Activated CD8-positive, alpha-beta memory T cell treated with anti-CD3 and anti-CD28 coated beads for 36 hours (primary cell): ENCODE measurements at regions not wholly inside any gene's neighbourhood (a gene's known extent, or its start where the extent isn't known, plus 50 kb on each side); places are given as distances from the start of the nearest gene placed in this dataset.

Experiments
- CTCF ChIA-PET: fragments of 350-600 bp; sonication (Branson Sonifier 250); formaldehyde crosslinking; loops from one replicate; lab custom pipeline; 2021; ENCODE audit warnings: antibody characterized with exemption; lab: Charles Lee
- POLR2A ChIA-PET: fragments of 350-600 bp; sonication (Branson Sonifier 250); formaldehyde crosslinking; loops from one replicate; lab custom pipeline; 2021; ENCODE audit warnings: antibody characterized with exemption; lab: Charles Lee

- ChIA-PET CTCF (no interaction called here), POLR2A (no interaction called here)
These were observed 141.3 kb upstream of the ZMIZ1 start for GRCh38 chr10:78927257-78927995.

GRCh38 chr10:78928330-78928729, 140.4 kb upstream of the ZMIZ1 start:
- ChIA-PET POLR2A (no interaction called here), CTCF (no interaction called here)

GRCh38 chr10:78929541-78929940, 139.2 kb upstream of the ZMIZ1 start:
- ChIA-PET CTCF (interaction anchor here (1.4 kb wide), 1 partner anchor 267 kb away, joined by 3 read pairs; no protein-coding TSS in a partner anchor), POLR2A (no interaction called here)

GRCh38 chr10:78931321-78932053, 137.3 kb upstream of the ZMIZ1 start:
- ChIA-PET POLR2A (no interaction called here), CTCF (no interaction called here)

- CTCF ChIA-PET = no interaction called here
These were observed 136.7 kb upstream of the ZMIZ1 start for GRCh38 chr10:78932054-78932386.

GRCh38 chr10:78932861-78933260, 135.9 kb upstream of the ZMIZ1 start:
- POLR2A ChIA-PET = no interaction called here
- CTCF ChIA-PET = no interaction called here

More at GRCh38 chr10:78932054-78932386, 136.7 kb upstream of the ZMIZ1 start:
- POLR2A ChIA-PET = no interaction called here

- ChIA-PET CTCF (no interaction called here), POLR2A (no interaction called here)
These were observed 134.8 kb upstream of the ZMIZ1 start for GRCh38 chr10:78933828-78934531.

- POLR2A ChIA-PET = no interaction called here
- CTCF ChIA-PET = no interaction called here
These were observed 134.3 kb upstream of the ZMIZ1 start for GRCh38 chr10:78934532-78934898.

- ChIA-PET POLR2A (no interaction called here), CTCF (no interaction called here)
These were observed 133.7 kb upstream of the ZMIZ1 start for GRCh38 chr10:78934994-78935602.

- ChIA-PET POLR2A (no interaction called here), CTCF (interaction anchor here (0.9 kb wide), 1 partner anchor 259 kb away, joined by 4 read pairs; no protein-coding TSS in a partner anchor)
These were observed 132.9 kb upstream of the ZMIZ1 start for GRCh38 chr10:78935697-78936407.

GRCh38 chr10:78936412-78937342, 132.1 kb upstream of the ZMIZ1 start:
- POLR2A ChIA-PET = no interaction called here
- CTCF ChIA-PET = interaction anchor here (0.9 kb wide), 1 partner anchor 258 kb away, joined by 4 read pairs; no protein-coding TSS in a partner anchor

GRCh38 chr10:78937393-78937792, 131.4 kb upstream of the ZMIZ1 start:
- POLR2A ChIA-PET = no interaction called here
- CTCF ChIA-PET = interaction anchor here (1.2 kb wide), 1 partner anchor 260 kb away, joined by 4 read pairs; no protein-coding TSS in a partner anchor

GRCh38 chr10:78937800-78938694, 130.7 kb upstream of the ZMIZ1 start:
- CTCF ChIA-PET = interaction anchor here (1.2 kb wide), 1 partner anchor 259 kb away, joined by 4 read pairs; no protein-coding TSS in a partner anchor

GRCh38 chr10:78938695-78939672, 129.8 kb upstream of the ZMIZ1 start:
- POLR2A ChIA-PET = no interaction called here

More at GRCh38 chr10:78937800-78938694, 130.7 kb upstream of the ZMIZ1 start:
- POLR2A ChIA-PET = no interaction called here

GRCh38 chr10:78942091-78942501, 126.7 kb upstream of the ZMIZ1 start:
- ChIA-PET POLR2A (interaction anchor here (0.6 kb wide), 1 partner anchor 37 kb away, joined by 7 read pairs; no protein-coding TSS in a partner anchor), CTCF (no interaction called here)

More at GRCh38 chr10:78938695-78939672, 129.8 kb upstream of the ZMIZ1 start:
- CTCF ChIA-PET = interaction anchor here (1.2 kb wide), 1 partner anchor 258 kb away, joined by 4 read pairs; no protein-coding TSS in a partner anchor
